SKM-1 treated with dmso at 0.1 percent for 144 hours (cell line): ENCODE measurements at regions not wholly inside any gene's neighbourhood (a gene's known extent, or its start where the extent isn't known, plus 50 kb on each side); places are given as distances from the start of the nearest gene placed in this dataset.
"Not testable (repeated sequence)": the region's sequence is repeated elsewhere in the genome, so short reads cannot be mapped to it uniquely, and the experiment has no call there.

Experiments
- DNase-seq: peaks from one replicate; lab custom pipeline; 2025; ENCODE audit not compliant: unreplicated experiment; lab: John Stamatoyannopoulos, UW

DNA sequence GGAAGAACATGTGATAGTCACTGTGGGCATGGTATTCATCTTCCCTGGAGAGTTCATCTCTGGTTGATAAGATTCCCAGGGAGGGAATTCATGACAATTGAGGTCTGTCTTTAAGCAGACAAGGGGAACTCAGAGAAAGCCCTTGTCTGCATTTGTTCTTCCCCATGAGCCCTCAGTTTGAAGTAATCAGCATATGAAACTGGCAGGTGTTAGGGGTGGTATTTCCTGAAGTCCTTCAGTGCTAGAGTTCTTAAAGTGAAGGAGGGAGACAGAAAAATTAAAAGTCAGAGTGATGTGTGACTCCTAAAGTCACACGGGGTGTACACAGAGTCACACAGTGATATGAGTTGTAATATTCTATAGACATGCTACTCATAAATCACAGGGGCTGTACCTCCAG, 60.6 kb upstream of the SYK start:
- DNase-seq, result no peak

DNA sequence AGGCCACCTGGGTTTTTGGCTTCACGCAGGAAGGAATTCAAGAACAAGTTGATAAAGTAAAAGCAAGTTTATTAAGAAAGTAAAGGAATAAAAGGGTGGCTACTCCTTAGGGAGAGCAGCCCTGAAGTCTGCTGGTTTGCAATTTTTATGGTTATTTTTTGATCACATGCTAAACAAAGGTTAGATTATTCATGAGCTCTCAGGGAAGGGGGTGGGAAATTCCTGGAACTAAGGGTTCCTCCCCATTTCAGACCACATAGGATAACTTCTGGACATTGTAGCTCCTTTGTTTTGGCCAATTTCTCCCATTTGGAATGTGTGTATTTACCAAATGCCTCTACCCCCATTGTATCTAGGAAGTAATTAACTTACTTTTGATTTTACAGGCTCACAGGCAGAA, 63.9 kb upstream of the SYK start:
- no peak for DNase-seq

DNA sequence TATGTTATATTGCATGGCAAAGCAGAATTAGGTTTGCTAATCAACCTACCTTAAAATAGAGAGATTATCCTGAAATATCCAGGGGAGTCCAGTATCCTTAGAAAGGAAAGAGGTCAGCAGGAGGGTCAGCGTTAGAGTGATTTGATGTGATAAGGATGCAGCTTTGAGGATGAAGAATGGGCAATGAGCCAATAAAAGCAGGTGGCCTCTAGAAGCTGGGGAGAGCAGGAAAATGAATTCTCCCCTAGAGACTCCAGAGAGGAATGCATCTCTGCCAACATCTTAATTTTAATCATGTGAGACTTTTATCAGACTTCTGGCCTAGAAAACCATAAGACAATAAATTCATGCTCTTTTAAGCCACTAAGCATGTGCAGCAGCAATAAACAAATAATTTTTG, 65.7 kb upstream of the SYK start:
- no peak for DNase-seq

DNA sequence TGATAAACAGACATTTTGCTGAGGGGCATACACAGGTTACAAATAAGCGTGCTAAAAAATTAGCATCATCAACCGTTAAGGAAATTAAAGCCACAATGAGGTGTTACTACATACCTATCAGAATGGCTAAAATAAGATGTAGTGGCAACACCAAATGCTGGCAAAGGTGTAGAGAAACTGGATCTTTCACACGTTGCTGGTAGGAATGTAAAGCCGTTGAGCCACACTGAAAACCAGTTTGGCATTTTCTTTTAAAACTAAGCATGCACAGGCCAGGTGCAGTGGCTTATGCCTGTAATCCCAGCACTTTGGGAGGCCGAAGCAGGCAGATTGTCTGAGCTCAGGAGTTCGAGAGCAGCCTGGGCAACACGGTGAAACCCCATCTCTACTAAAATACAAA, 67.0 kb upstream of the SYK start:
- DNase-seq, result no peak

DNA sequence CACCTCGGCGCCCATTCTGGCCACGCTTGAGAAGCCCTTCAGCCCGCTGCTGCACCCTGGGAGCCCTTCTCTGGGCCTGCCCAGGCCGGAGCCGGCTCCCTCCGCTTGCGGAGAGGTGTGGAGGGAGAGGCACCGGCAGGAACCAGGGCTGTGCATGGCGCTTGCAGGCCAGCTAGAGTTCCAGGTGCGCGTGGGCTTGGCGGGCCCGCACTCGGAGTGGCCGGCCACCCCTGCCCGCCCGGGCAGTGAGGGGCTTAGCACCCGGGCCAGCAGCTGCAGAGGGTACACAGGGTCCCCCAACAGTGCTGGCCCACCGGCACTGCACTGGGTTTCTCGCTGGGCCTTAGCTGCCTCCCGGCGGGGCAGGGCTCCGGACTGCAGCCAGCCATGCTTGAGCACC, 72.3 kb upstream of the SYK start:
- DNase-seq, result no peak

DNA sequence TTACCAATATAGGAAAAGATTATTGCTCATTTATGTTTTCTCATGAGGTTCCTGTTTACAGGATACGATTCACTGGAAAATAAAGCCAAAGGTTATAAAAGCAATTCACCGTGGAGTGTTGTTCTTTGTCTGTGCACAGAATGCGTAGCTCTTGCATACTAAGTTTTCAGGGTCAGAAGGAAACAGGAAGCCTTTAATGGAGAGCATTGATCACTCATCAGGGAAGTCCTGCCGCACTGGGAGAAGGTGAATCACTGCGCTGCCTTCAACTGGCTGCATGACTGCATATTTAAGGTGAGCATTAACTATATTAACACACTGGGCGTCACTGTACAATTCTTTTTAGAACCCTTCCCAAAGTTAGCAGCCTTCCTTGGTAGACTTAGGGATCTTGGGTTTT, 74.1 kb upstream of the SYK start:
- no peak for DNase-seq

DNA sequence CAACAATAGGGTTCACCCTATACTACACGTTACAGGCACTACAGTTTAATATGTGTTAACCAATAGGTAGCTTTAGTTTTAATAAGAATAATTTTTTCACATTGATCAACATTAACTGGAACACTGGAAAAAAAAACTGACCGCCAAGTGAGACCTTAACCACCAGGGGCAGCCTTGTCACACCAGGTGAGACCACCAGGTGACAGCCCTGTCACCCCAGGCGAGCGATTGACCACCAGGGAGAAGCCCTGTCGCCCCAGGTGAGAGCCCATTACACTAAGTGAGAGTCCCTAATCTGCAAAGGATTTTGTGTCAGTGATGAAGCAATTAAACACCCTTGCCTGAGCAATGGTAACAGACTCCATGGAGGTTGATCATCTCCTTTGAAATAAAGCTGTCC, 75.4 kb upstream of the SYK start:
- DNase-seq, result no peak

DNA sequence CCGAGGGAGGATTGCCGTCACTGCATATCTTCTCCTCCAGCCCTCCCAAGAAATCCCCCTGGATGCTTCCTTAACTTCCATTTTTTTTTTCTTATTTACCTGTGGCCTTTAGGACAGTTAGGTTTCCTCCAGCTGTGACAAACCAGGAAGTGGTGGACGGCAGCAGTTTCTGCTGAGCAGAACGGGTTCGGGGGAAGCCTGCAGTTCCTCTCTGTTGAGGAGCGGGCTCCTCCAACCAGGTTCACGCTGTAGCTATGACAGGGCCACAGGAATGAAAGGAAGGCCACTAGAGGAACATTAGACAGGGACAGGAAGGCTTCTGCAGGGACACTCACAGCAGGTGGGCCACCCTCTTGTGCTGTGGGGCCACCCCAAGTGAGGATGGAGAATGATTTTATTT, 76.7 kb upstream of the SYK start:
- DNase-seq, result peak; percentile 4

DNA sequence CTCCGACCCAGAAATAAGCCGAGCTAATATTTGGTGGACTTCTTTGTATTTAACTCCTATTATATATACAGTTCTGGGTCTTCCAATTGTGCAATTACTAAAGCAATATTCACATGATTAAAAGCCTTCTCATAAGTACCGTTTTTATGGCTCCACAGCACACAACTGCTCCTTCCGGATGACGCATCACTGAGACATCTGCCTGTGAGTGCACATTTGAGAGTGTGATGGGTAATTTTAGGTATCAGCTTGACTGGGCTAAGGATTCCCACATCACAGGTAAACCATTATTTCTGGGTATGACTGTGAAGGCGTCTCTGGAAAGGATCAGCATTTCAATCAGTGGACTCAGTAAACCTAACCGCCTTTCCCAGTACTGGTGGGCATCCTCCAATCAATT, 77.5 kb upstream of the SYK start:
- DNase-seq, result no peak

DNA sequence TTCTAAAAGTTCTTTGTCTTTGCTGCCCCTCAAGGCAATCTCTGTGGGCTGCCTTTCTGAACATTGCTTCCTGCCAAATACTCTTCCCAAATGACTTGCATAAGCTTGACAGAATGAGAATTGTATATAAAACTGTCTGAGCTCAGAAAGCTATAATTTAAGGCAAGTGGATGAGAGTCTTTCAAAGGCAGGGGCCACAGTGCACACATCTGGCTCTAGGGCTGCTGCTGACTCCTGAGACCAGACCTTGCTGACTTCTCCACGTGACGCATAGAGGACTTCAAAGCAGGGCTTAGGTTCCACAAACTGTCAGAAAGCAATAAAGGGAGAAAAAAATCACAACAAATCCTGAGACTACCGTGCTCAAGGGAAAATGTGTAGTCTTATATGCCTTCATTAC, 79.4 kb upstream of the DIRAS2 start:
- no peak for DNase-seq

DNA sequence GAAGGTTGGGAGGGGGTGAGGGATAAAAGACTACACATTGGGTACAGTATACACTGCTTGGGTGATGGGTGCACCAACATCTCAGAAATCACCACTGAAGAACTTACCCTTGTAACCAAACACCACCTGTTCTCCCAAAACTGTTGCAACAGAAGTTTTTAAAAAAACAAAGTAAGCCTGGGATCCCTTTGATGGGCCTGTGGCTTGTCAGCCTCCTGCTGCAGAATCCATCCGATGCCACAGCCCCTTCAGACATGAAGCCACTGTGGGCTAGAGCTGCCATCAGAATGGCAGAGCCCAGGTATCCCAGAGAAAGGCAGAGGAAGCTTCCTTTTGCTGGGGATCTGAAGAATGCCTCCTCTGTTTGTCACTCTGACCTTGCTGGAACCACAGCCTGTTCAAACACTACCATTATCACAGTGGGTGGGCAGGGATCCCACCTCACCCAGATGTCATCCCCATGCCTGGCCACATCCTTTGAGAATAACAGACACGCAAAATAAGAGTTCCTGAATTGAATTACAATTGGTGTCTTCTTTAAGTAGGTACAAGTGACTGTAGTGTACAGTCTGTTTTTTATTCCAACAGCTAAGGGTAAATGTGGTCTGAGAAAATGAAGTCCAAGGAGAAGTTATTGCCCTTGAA, 78.1 kb upstream of the DIRAS2 start:
- DNase-seq, result no peak

DNA sequence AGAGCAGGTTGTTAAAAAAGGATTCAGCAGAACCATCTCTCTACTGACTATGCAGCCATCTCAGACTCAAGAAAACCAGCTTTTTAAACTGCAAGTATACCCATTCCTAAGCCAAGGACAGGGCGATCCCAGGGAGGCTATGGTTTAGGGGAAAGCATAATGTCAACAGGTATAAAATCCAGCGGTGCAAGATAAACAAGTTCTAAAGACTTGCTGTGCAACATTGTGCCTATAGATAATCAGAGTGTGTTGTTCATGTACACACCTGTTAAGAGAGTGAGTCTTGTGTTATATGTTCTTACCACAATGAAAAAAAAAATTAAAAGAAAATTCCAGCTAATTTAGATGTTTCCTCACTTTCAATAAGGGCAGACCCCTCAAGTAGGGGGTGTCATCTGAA, 63.6 kb upstream of the DIRAS2 start:
- DNase-seq, result no peak

DNA sequence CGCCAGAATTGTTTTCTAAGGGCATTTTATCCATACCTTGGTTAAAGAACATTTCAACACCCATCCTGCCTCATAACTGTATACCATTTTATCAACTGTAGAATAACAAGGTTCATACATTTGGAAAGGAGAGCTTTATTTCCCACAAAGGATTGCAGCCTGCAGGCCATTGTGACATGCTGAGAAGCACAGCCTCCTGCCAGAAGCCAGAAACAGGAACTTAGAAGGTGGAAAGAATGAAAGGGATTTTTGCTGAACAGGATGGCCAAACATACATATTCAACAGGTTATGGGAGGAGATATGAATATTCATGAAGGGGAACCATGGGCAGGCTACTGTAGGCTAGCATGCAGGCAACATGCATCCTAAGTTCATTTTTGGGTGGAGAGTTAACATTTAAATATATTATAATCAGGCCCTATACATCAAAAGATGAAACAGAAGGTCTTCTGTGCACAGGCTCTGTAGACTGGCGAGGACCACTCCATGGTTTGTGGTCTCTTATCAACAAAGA, 59.9 kb upstream of the DIRAS2 start:
- peak; percentile 37 for DNase-seq

DNA sequence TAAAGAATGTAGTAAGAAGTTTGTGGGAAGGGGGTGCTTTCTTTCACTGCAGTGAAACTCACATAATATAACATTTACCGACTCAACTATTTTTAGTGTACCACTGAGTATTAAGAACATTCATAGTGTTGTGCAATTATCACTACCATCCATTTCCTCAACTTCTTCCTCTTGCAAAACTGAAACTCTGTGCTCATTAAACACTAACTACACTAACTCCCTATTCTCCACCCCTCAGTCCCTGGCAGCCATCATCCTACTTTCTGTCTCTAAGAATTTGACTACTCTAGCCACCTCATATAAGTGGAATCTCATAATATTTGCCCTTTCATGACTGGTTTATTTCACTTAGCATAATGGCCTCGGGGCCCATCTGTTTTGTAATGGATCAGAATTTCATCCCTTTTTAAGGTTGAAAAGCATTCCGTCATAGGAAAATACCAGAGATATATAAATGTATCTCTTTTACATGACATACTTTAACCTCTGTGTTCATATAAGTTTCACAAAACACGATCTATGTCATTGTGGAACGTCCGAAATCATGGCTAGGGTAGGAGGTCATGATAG, 56.3 kb upstream of the DIRAS2 start:
- DNase-seq, result peak; percentile 35

DNA sequence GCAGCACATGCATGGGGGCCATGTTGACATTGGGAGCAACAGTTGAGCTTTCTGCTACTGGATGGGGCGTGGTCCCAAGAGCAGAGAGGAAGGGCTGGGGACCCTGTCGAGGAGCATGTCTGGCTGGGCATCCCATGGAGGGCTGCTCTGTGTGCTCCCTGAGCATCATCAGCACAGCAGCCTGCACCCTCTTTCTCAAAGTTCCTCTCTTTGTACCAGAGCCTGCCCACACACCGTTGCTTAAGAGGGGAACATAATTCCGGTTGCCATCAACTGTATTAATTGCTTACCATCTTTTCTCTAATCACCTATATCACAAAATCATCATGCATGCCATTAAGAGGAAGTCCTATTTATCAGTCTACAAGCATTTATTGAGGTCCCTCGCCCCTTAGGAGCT, 55.2 kb upstream of the DIRAS2 start:
- DNase-seq, result no peak

DNA sequence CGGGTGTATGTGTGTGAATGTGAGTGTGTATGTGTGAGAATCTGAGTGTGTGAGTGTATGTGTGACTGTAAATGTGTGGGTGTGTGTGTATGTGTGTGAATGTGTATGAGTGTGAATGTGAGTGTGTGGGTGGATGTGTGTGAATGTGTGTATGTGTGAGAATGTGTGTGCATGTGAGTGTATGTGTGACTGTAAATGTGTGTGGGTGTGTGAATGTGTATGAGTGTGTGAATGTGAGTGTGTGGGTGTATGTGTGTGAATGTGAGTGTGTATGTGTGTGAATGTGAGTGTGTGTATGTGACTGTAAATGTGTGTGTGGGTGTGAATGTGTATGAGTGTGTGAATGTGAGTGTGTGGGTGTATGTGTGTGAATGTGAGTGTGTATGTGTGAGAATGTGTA, 51.6 kb upstream of the DIRAS2 start:
- DNase-seq, result not testable (repeated sequence)
